Stimulated activated CD4-positive, alpha-beta T cell treated with anti-CD3 and anti-CD28 coated beads, Interleukin-2, amount 100 ng/mL, for 24 hours (primary cell): ENCODE measurements at regions not wholly inside any gene's neighbourhood (a gene's known extent, or its start where the extent isn't known, plus 50 kb on each side); places are given as distances from the start of the nearest gene placed in this dataset.
"Not testable (repeated sequence)": the region's sequence is repeated elsewhere in the genome, so short reads cannot be mapped to it uniquely, and the experiment has no call there.

Experiments
- DNase-seq, 2 donors: peaks; one replicate each; pipeline ENCODE4 v3.0.0-alpha.2; 2020

DNA sequence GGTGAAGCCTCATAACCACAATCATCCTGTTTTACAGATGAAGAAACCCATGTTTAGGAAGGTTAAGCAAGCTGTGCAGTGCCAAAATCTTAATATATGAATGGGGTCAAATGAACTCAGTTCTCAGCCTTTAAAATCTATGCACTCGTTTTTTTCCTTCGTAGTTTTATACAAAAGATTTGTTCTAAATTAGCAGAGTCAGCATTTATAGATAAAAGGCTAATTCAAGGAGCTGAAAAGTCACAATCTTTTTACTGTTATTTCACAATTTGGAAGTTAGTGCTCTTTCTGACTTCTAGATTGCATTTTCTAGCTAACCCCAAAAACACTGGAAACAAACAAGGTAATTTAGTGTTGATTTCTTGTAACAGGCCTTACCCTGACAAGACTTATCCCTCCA lies 766.9 kb upstream of the ADGRL4 start:
- no peak for DNase-seq

DNA sequence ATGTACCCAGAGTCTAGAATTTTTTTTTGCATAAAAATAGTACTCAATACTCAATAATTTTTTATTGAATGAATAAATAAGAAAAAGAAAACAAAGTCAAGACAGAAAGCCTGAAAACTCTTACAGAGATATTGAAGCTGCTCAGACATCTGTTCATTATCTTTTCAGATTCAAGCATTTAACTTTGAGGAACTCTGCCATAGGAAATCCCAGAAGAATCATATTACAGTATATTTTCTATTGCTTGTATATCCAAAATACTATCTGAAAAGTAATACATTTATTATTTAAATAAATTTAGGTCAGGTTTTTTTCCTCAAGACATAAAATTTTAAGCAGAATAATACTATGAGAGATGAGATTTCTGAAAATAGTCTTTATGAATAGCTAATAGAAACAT lies 755.9 kb upstream of the ADGRL4 start:
- no peak for DNase-seq

DNA sequence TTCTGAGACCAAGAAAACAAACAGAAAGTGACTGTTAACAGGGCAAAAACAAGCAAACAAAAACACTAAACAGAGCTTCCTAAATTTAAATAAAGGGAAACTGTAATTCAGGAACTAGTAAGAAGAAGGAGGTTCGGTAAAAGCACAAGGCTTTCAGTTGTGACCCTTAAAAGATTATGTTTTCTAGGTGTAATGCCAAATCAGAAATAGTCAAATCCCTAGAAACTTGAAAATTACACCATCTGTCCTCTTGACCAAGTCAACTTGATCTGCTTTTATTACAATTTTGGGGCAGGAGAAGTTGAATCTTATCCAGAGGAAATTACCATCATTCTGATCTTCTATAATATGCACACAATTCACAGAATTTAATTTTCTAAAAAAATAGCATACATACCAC lies 754.0 kb upstream of the ADGRL4 start:
- no peak for DNase-seq

DNA sequence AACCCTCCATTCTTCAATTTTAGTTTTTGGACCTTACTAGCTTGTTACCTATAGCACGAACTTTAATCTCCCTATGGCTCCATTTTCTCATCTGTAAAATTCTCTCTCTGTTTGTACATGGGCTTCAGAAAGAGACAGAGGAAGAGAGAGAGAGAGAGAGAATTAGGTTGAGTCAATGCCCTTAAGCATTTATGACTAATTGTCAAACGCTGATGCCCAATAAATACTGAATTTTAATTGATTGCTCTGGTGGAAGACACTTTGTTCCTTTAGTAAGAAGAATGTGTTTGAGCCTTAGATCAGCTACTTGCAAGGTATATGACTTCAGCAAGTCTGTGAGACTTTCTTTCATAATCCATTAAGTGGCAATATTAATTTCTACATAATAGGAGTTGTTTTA lies 743.1 kb upstream of the ADGRL4 start:
- DNase-seq, result no peak

DNA sequence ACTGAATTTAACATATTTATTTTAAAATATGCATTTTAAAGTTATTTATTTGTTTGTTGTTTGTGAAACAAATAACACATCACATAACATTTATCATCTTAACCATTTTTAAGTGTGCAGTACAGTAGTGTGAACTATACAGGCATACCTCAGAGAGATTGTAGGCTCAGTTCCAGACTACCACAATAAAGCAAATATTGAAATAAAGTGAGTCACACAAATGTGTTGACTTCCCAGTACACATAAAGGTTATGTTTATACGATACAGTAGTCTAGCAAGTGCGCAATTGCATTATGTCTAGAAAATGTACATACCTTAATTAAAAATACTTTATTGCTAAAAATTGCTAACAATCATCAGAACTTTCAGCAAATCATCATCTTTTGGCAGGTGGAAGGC lies 739.4 kb upstream of the ADGRL4 start:
- no peak for DNase-seq

DNA sequence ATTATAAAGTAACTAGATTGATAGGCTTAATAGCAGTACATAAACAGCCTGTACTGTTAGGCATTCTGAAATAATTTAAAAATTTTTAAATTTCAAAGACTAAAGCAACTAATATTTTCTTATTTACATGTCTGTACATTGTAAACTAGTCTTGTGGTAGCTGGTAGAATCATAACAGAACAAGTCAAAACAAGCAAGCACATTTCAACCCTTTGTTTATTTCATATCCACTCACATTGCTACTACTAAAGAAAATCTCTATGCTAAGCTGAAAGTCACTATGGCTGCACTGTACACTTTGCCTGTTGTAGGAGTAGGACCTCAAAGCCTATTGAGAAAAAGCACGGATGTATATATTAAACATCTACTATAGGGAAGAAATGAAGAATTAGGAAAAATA lies 738.2 kb upstream of the ADGRL4 start:
- no peak for DNase-seq

DNA sequence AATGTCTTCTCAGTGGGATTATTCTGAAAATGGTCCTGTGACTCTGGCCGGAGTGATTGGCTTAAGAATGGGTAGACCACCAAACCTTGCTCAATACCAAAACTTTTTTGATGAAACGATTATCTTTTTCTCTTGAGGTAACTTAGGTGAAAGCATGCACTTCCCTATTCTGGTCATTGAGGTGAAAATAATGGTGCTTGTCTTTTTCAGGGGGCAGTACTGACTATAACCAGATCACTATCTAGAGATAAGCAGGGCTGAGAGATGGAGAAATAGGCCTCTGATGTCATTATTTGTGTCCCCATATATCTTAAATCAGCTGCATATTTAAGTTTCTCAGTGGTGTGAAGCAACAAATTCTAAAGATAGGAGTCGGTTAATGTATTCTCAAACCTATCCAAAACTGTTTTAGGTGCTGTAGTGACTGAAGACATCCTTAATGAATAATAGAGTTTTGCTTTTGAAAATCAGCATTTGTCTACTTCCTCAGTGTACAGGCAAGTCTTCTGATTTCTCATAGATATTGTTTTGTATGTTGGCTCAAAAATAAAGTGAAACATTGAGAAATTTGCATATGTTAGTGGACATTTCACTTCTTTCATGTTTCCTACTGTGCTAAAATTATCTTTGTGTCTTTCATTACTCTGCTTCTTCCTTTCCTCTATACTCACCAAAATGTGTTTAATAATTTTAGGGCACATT lies 735.3 kb upstream of the ADGRL4 start:
- DNase-seq, result no peak

DNA sequence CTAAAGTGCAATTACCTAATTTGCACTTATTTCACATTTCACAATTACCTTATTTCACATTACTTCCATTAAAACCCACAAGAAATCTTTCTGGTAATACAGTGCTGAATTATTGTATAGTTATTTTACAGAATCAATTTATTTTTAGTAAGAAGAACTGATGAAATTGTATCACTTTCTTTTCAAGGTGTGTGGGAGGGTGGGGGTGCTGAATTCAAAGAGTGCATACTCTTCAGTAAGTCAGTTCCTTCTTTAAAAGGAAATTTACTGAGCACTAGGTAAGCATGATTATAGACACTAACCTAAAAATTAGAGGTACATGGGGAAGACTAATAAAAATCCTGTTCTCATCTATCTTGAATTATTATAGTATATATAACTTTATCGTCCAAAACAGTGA lies 731.6 kb upstream of the ADGRL4 start:
- DNase-seq, result no peak

DNA sequence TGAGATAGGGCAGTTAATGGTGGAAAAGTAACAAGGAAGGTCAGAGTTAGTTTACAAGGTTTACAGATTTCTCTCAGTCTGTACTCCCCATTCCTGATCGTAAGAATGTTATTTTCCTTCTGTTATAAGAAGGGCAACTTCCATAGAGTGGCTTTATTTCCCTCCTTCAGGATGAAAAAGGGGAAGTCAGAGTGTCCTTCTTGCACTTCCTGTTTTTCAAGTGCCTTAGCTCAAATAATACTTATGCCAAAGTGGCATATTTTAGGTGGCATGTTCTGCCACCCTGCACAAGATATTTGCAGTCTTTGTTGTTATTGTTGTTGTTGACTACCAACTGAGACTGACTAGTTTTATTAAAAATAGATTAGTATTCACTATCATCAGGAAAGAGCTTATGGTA lies 730.7 kb upstream of the ADGRL4 start:
- no peak for DNase-seq

DNA sequence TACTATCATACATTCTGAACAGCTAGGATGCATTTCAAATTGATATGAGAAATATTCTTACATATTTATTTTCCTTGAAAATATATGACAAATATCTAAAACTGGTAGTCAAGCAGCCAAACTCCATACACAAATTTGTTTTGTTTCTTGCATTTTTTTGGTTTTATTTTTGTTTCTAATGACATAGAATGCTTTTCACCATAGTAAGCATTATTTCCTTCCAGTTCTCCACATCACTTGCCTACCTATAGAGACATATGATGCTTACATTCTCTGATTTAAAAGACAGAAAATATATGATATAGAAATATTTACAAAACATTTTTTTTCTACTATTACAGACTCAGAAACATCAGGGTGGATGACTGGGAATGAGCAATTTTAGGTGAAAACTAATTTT lies 726.4 kb upstream of the ADGRL4 start:
- no peak for DNase-seq

DNA sequence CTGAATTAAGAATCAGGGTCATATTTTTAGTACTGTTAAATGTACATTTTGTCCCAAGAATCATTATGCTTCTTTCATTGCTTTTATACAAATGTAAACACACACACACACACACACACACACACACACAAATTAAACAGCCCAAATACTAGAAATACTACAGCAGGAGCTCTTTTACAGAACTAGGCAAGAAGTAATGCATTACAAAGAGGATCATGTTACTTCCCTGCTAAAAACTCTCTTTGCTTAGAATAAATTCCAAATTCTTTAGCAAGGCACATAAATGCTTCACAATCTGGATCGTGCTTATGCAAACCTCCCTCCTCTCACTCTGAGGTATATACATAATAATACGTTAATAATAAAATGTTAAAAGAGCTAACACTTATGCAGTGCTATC lies 720.4 kb upstream of the ADGRL4 start:
- no peak for DNase-seq

DNA sequence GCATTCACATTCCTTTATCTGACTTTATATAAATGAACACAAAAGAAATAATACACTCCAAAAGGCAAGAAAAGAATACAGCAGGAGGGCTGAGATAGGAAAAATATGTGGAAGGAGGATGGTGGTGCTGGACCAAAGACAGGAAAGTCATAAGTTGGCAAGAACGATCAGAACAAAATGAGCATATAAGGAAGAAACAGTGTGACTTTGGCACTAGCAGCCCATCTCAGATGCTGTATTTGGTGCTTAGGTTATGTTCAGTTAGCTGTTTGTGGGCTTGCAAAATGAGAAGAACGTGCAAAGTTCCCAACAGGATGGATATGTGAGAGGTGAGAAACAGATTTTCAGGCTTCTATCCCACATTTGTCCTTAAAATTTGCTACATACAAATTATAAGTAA lies 719.8 kb upstream of the ADGRL4 start:
- DNase-seq, result no peak

DNA sequence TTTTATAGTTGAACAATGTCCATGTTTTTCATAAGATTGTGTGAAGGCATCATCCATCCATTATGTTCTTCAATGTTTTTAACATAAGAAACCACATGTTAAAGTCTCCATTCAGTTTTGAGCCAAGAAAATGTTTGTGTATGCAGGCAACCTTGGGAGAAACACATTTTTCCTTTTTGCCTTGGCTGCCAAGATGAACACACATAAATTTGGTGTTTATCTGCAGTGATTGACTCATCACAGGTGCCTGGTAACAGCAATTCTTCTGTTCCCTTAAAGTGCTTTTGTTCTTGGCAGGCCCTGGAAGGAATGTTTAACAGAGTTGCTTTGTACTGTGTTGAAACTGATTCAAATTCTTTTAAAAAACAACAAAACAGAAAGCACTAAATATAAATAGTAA lies 709.9 kb upstream of the ADGRL4 start:
- DNase-seq, result no peak

DNA sequence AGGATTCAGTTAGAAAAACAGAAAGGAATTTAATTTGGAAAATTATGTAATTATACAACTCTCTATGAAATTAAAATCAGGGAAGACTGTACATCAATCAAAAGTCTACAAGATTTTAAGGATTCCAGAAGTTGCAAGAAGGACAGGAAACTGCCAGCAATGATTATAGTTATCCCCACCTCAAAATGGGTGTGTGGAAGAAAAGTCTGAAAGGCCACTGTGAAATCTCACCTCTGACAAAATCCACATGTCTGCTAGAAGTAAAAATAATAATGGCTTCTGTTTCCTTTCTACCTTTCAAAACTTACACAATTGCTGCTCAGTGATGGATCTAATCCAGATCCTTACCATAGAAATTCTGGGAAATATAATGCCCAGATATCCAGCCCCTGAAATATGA lies 708.1 kb upstream of the ADGRL4 start:
- DNase-seq, result no peak

DNA sequence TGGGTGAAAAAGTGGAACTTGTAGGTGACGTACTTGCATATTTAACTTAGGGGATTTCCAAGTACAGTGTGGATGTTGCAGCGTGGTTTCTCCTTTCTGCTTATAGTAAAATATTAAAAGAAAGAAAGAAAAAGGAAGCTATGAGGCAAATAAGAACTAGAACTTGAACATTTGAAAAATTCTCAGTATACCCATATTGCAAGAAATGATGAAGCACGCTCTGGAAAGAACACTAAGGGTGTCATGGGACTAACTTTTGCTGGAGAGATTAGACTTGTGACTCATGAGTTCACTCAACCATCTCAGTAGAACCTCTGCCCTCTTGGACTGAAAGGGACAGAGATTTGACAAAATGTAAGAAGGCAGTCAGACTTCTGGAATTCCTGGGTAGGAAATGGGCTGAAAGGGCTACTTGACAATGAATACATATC lies 704.5 kb upstream of the ADGRL4 start:
- no peak for DNase-seq

DNA sequence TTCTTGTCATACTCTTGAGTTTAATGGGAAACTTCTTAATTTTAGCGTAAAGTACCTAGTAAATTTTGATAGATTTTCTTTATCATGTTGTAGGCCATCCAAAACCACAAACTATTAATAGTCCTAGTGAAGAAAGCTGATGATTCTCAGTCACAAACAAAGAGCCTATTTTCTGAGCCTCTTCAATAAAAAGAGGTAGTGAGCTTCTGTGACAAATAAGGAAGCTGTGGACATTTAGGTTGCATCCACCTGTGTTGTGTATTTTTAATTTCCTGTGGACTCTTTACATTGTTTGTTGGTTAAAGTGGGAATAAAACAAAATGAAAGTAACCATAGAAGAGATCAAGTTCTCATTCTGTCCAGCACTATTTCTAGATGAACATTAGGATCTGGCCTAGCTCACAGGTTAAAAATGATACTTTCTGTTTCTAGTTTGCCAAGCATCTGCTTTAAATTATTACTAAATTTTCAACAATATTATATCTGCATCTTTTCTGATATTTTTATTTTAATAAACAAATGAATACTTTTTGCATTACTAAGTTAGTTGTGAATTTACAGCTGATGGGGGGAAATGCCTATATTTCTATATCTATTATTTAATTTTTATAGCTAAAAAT lies 702.2 kb upstream of the ADGRL4 start:
- DNase-seq, result no peak

DNA sequence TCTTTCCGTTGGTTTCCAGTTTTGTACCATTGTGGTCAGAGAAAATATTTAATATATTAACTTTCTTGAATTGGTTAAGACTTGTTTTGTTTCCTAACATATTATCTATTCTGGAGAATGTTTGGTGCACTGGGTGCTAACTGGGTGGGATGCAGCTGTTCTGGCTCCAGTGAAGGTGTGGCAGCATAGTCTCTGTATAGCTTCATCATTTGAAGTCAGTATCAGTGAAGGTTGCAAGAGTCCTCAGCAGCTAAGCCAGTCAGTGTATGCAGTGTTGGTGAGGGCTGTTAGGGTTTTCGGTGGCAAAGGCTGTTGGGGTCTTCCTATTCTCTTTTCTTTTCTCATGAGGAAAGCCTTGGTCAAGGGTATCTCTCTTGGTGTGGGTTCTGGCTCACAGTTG lies 698.7 kb upstream of the ADGRL4 start:
- no peak for DNase-seq

DNA sequence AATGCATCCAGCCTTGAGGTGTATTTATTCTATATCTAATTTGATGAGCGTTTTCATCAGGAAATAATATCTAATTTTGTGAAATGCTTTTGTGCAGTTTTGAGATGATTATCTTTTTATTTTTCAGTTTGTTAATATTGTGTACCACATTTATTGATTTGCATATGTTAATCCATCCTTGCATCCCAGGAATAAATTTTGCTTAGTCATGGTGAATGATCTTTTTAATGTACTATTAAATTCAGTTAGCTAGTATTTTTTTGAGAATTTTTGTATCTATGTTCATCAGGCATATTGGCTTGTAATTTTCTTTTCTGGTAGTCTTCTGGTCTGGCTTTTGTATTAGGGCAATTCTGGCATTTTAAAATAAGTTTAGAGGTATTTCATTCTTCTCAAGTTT lies 697.5 kb upstream of the ADGRL4 start:
- no peak for DNase-seq

DNA sequence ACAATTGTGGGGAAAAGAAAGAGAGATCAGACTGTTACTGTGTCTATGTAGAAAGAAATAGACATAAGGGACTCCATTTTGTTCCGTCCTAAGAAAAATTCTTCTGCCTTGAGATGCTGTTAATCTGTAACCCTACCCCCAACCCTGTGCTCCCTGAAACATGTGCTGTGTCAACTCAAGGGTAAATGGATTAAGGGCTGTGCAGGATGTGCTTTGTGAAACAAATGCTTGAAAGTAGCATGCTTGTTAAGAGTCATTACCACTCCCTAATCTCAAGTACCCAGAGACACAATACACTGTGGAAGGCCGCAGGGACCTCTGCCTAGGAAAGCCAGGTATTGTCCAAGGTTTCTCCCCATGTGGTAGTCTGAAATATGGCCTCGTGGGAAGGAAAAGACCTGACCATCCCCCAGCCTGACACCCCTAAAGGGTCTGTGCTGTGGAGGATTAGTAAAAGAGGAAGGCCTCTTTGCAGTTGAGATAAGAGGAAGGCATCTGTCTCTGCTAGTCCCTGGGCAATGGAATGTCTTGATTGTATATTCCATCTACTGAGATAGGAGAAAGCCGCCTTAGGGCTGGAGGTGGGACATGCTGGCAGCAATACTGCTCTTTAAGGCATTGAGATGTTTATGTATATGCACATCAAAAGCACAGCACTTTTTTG lies 695.9 kb upstream of the ADGRL4 start:
- not testable (repeated sequence) for DNase-seq

DNA sequence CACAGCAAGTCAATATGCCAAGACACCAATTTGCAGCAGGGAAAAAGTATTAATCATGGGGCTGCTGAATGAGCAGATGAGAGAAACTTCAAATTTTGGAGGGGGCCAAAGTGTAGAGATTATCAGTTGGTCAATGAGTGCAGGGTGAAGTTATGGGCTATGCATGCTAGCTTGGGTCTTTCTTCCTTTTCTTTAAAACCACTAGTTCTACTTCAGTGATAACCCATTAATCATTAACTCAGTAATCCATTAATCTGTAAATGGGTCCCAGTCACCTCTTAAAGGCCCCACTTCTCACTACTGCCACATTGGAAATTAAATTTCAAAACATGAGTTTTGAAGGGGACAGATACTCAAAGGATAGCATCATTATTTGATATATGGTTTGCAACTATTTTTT lies 688.6 kb upstream of the ADGRL4 start:
- no peak for DNase-seq

DNA sequence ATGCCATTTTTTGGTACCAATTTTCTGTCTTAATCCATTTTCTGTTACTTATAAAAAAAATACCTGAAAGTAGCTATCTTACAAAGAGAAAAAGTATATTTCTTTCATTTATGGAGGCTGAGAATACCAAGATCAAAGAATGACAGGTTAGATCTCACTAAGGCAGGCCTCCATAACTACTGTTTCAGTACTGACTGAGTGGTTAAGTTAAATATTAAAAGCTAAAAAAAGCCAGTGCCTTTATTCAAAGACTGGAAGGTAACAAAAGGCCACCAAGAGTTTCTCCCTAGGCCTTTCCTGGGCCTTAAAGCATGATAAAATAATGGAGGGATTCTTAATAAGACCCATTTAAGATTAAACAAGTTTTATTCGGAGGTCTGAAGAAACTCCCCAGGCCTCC lies 687.7 kb upstream of the ADGRL4 start:
- no peak for DNase-seq

DNA sequence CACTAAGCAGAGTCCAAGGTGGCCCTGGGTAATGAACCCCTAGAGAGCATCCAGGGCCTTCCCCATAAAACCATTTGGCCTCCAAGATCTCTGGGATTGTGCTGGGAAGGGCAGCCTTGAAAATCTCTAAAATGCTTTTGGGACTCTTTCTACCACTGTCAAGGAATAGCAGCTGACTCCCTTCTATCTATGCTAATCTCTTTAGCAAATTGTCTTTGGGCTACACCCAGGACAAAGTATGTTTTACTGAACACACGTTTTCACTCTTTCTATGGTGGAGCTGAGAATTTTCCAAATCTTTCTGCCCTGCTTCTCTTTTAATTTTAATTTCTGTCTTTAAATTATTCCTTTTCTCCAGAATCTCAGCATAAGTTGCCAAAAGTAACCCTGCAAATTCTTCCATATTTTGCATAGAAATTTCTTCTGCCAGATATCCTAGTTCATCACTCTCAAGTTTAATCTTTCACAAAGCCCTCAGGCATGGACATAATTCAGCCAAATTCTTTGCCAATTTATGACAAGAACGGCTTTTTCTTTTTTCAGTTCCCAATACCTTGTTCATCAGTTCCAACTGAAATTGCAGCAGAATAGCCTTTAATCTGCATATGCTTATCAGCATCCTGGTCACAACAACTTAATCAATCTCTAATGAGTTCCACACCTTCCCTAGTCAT lies 687.0 kb upstream of the ADGRL4 start:
- DNase-seq, result no peak

DNA sequence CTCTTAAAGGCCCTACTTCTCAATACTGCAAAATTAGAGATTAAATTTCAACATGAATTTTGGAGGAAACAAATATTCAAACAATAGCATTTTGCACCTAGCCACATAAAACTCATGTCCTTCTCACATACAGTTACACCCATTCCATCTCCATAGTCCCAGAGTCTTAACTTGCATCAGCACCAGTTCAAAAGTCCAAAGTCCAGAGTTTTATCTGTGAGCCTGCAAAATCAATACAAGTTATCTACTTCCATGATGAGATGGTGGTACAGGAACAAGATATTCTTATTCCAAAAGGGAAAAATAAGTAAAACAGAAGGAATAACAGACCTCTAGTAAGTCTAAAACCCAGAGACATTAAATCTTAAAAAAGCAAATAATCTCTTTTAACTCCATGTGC lies 686.0 kb upstream of the ADGRL4 start:
- no peak for DNase-seq

DNA sequence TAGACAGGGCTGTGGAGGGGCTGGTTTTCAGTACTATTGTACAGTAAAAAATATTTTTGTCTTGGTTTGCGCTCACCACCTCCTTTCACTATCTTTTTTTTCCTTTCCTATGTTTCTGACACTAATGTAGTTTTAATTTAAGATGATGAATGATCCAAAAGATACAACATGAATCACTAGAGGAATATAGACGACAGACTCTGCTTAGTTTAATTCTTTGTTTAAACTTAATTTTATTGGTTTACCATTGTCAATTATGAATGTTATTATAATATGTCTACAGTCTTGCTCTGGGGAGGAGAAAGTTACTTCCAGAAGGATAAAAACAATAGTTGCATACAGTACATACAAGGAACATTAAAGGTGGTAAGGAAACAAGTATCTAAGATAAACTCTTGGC lies 682.4 kb upstream of the ADGRL4 start:
- no peak for DNase-seq
